DMS53 treated with DMSO at 0.1 percent for 48 hours (cell line): ENCODE measurements at regions not wholly inside any gene's neighbourhood (a gene's known extent, or its start where the extent isn't known, plus 50 kb on each side); places are given as distances from the start of the nearest gene placed in this dataset.
"Not testable (repeated sequence)": the region's sequence is repeated elsewhere in the genome, so short reads cannot be mapped to it uniquely, and the experiment has no call there.

Source experiments
- DNase-seq: peaks from one replicate; lab custom pipeline; 2025; ENCODE audit not compliant: unreplicated experiment; lab: John Stamatoyannopoulos, UW

DNA sequence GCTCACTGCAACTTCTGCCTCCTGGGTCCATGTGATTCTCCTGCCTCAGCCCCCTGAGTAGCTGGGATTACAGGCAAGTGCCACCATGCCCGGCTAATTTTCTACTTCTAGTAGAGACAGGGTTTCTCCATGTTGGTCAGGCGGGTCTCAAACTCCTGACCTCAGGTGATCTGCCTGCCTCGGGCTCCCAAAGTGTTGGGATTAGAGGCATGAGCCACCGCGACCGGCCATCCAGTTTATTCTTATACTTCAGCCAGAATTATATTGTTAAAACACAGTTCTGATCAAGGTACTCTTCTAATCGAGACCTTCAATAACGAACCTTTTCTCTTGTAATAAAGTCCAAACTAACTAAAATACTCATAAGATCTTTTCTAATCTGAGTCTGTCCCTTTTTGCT, 119.6 kb upstream of the FAR2 start:
- DNase-seq: not testable (repeated sequence)

DNA sequence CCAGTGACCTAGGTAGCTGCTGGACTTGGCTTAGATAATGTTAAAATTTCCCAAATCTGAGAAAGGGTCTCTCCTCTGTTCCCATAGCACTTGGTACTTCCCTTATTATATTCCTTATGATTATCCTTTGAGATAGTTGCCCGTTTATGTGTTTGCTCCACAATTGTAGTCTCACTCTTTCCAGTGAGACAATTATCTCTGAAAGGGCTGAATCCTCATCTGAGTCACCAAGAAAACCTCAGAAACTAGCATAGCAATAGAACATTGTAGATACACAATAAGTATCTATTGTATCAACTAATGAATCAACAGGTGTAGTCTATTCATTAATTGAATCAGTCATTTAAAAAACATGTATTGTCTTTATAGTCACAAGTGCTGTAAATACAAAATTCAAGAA, 119.1 kb upstream of the FAR2 start:
- no peak for DNase-seq

DNA sequence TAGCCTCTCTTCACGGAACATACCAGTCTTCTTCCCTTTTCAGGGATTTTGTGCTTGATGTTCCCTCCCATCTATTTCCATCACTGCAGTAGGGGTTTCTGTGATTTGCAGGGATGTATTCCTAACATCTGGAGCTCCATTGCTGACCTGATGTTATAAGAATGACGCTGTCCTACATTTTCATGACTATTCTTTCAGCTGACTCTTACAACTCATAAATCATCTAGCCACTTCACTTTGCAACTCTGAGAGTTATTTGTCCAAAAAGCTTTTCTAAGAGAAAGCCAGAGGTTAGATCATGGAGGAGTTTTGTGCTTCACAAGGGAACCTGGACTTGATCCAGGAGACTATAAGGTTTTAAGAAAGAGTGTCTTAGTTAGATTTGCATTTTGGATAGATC, 116.6 kb upstream of the FAR2 start:
- no peak for DNase-seq

DNA sequence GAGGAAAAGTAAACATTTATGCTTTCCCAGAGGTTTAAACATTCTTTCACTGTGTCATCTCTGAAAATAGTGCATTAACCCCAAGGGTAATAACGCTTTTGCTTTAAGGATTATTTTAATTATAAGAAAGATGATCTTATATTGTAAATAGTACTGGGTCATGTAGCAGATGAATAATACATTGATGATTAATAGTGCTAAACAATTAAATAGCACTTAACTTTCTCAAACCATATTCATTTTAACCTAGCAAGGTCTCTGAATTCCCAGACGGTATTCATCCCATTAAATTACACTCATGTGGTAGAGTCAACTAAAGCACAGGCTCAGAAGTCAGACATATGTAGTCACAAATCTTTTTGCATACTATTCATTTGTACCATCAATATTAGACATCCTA, 115.6 kb upstream of the FAR2 start:
- no peak for DNase-seq

DNA sequence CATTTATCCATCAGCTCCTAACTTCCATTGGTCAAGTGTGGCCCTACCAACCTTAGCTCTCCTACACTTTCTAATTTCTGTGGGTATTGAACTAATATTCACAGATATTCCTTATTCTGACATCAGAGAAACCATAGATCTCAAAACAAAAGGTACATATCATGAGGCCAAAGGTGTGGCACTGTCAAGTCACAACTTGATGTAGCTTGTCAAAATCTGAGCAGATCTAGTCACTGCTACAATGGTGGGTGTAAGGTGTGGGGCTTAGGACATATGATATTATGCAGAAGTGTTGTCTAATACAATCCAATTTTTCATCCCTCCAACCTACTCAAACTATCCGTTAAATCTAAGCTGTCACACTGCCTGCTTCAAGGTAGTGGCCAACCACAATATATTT, 114.0 kb upstream of the FAR2 start:
- no peak for DNase-seq

DNA sequence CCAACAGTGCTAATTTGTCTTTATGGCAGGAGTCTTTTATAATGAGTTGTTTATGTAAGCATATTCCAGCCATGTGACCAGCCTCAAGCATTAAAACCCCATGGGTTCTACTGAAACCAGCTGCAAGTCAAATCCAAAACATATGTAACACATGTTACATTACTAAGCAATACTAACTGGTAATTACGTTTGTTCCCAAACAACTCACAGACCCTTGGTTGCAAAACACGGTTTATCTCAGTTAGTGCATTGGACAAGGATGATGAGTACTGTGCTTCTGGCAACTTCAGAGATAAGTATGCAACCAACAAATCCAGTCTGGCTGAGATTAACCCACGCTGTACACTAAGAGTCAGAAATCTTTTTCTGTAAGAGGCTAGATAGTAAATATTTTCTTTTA, 110.1 kb upstream of the FAR2 start:
- DNase-seq: no peak

DNA sequence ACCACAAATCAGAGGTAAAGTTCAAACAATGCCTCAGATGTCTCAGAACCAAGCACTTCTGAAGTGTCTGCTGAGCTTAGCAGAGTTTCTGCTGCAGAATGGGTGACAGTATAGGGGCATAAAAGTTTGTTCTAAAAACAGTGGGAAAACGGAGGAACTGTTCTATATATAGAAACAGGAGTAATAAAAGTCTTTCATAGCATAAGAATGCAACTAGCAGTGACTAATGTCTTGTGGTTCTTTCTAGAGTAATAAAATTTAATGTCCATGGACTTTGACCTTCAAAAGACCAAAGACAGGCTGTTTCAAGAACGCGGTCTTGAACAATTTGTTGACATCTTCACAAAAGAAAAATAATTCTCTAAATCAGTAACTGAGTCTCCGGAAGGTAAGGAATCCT, 107.5 kb upstream of the FAR2 start:
- DNase-seq: no peak

DNA sequence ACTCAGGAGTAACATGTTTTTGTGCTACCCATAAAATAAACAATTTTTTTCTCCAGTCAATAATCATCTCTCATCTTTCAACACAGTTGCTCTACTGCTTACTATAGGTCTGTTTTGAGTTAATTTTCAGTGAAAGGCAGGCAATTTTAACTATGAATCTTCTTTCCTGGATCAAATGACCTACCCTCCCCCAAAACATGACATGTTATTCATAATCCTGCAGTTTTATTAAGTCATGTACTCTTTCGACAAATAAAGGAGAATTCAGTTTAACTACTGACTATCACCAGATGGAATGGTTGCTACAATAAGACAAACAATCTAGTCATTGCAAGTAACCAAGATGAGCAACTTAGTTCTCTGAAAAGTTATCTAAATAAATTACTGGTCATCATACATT, 106.0 kb upstream of the FAR2 start:
- DNase-seq: no peak

DNA sequence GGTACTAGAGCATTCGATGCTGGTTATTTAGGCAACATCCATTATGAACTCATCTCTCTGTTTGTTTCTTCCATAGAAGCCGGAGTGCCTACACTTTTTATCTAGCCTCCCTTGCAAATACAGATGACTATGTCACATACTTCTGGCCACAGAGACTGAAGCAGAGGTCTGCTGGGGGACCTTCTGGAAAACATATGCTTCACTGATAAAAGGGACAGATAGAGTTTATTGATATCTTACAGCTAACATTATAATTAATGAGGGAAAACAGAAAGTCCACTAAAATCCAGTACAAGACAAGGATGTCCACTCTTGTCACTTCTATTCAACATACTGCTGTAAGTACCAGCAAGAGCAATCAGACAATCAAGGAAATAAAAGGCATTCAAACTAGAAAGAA, 104.3 kb upstream of the FAR2 start:
- DNase-seq: no peak

DNA sequence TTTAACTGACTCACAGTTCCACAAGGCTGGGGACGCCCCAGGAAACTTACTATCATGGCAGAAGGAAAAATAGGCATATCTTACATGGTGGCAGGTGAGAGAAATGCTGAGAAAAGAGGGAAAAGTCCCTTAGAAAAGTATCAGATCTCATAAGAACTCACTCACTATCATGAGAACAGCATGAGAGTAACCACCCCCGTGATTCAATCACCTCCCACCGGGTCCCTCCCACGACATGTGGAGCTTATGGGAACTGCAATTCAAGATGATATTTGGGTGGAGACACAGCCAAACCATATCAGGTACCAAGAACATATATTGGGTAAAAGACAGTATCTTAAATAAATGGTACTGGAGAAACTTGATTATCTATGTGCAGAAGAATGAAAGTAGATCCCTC, 100.3 kb upstream of the FAR2 start:
- DNase-seq: no peak

DNA sequence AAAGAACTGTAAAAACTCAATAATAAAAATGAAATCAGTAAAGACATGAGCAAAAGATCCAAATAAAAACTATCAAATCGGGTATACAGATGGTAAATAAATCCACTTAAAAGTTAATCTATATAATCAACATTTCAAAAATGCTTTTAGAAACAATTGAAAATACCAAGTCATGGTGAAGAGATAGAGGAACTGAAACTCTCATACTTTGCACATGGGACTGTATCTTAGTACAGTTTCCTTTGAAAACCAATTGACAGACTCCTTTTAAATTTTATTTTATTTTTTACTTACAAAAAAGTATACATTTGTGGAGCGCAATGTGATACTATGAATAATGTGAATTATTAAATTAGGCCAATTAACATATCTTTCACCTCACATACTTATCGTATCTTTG, 98.6 kb upstream of the FAR2 start:
- DNase-seq: no peak

DNA sequence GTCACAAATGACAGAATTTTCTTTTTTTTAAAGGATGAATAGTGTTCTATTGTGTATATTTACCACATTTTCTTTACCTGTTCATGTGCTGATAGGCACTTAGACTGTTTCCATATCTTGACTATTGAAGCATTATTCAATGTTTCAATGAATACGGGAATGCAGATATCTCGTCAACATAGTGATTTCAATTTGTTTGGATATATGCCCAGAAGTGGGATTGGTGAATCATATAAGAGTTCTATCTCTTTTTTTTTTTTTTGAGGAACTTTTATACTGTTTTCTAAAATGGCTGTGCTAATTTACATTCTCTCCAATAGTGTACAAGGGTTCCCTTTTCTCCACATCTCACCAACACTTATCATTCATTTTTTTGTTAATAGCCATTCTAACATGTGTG, 97.9 kb upstream of the FAR2 start:
- DNase-seq: no peak

DNA sequence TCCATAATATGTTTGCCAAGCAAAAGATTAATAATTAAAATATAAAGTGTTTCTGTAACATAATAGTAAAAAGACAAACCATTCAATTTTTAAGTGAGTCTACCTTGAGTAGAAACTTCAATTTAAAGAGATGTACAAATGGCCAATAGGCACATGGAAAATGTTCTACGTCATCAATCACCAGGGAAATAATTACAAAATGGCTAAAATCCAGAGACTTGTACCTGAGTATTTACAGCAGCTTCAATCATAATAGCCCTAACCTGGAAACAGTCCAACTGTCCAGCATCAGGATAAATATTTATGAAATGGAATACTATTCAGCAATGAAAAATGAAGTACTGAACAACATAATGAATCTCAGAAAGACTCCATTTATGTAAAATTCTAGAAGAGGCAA, 95.5 kb upstream of the FAR2 start:
- DNase-seq: no peak

DNA sequence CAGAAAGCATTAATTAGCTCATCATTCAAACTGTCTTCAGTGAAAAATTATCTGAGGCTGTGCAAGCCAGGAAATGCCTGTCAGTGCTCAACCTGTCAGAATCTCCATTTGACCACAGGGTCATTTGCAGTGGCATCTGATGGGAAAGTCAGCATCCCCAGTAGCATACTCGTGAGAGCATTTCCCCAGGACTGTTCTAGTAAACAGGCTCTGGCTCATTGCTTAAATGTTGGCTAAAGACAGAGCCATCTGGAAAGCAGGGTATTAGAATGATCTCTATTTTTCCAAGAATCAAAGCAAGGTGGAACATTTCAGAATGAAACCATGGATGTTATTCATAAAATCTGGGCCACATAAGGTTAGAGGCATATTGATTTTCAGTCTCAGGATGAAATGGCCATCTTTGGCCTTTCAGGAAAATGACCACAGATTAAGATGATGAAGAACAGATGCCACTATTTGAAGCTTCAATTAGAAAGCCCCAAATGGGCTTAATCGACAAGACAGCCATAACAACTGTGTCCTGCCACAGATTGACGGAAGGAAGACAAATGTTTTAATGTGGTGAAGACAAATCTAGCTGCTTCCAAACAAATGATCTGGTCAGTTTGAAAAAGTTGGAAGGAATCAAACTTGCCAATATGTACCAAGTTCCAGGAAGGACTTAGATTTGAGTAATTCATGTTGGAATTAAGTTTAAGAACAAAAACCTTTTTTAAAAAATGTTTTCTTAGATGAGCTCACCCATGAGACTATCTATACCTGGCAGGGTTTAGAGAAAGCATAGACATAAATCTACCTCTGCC, 94.0 kb upstream of the FAR2 start:
- DNase-seq: no peak

DNA sequence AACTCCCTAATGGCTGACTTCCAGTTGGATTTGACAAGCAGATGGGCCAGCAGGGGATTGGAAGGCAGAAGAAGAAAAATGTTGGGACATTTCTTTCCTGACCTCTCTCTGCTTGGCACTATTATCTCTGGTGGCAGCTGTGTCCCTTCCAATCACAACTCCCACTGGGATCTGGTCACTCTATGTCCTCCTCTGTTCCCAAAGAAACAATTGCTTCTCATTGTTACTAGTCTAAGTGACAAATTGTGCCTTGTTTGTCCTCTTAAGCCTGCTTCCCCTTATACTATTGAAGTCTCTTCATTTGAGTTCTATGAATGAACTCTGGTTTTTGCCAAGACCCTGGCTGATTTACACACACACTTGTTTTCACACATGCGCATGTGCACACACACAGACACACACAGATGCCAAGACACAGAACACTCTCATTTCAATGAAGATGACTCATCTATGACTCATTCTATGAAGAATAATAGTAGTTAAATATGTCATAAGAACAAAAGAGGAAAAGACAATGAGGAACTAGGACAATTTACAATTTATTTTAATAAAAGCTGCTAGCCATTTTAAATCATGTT, 83.0 kb upstream of the FAR2 start:
- DNase-seq: peak; percentile 89

DNA sequence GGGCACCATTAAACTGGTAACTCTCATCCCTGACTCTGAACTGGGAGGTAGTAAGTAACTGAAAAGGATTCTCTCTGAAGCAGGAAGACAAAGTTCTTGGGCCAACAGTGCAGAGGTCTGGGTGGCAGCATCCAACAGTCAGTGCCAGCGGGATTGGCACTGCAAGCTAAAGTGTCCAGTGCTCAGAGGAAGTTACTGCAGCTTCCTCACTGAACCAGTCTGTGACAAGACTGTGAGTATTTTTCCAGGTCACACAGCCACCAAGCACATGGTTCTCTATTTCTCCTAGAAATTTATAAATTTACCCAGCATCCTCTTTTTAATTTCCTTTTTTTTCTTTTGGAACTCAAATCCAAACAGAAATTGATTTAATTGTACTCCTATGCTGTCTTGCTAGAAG, 81.6 kb upstream of the FAR2 start:
- no peak for DNase-seq

DNA sequence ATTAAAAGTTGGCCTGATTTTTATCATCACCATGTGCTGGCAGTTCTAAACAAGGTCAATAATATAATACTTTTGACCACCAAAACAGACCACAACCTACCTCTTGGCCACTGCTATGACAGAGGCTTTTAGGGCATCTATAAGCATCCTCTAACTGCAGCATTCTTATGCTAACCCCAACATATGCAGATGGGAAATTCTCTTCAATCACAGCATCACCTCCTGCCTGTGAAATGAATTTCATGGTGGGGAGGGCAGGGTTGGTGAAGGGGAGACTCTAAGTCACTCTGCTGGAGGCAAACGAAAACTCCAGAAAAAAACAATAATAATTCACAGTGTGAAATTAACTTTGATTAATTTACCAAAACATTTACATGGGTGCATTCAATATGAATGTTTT, 78.8 kb upstream of the FAR2 start:
- DNase-seq: no peak

DNA sequence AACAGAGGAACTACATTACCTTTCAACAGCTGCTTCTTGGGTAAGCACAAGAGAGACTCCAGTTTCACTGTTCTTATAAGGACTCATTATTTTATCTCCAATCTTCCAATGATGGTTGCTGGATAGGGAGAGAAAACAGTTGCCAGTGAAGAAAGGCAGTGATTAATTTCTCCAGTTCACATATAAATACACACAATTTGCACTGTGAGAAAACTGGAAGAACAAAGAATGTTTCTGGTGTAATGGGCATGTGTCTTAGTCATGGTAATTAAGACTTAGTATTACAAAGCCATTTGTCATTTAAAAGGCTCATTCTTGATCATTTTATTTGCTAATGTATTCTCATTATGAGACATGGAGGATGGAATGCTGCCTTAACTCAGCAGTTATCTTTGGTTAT, 78.0 kb upstream of the FAR2 start:
- no peak for DNase-seq

DNA sequence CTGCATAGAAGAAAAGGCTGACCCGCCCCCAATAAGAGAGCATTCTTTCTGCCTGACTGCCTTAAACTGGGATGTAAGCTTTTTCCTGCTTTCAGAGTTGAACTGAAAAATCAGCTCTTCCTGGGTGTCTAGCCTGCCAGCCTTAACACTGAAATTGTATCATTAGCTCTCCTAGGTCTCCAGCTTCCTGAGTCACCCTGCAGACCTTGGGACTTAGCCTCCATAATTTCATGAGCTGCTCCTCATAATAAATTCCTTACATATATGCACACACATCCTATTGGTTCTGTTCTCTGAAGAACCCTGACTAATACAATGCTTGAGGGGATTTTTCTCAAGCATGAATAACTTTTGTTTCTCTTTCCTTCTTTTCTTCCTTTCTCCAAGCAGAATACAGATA, 76.4 kb upstream of the FAR2 start:
- DNase-seq: no peak

DNA sequence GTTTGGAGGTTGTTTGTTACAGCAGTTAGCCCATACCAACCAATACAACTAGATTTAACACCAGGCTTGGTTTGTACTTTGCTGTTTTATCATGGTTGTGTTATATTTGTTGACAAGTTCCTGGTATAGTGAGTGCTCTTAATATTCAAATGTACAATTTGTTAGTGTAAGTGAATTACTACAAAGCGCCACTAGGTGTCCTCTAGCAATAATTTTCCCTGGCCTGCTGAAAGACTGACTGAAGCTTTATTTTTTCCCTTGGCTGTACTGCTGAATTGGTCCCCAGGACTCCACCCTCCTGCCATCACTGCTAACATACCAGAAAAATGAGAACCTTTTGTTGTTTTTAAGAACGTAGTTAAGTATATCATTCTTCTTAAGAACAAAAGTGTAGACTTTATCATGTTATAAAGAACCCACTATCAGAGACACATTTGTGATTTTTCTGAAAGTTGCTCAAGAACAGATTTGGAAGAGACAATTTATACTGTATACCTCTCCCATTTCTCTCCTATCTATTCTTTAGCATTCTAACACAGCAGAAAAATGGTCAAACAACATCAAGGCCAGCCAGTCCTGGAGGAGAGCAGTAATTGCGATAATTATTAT, 75.3 kb upstream of the FAR2 start:
- peak; percentile 85 for DNase-seq

DNA sequence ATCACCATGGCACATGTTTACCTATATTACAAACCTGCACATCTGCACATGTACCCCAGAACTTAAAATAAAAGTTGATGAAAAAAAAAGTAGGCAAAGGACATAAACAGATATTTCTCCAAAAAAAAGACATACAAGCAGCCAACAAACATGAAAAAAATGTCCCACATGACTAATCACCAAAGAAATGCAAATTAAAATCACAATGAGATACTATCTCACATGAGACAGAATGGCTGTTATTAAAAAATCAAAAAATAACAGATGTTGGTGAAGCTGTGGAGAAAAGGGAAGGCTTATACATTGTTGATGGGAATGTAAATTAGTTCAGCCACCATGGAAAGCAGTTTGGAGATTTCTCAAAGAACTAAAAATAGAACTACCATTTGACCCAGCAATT, 68.0 kb upstream of the FAR2 start:
- DNase-seq: no peak

DNA sequence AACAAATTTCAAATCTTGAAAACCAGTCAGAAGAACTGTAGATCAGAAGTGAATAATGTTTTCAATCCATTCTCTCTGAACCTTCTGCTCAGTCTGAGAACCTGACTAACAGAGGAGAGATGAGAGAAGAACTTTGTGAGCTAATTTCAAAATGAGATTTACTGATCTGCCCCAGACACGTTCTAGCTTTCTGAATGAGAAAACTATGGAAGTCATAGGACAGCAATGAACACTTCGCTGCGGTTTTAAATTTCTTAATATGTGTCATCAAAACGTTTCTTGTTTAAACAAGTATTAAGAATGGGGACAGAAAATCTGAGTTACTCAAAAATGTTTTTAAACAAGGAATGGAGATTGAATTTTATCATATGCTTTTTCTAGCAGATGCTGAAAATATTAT, 66.6 kb upstream of the FAR2 start:
- DNase-seq: no peak
